Nephron (organoid): ENCODE measurements at regions not wholly inside any gene's neighbourhood (a gene's known extent, or its start where the extent isn't known, plus 50 kb on each side); places are given as distances from the start of the nearest gene placed in this dataset.
A peak's percentile ranks its signal among the peaks of the same experiment; 100 is the strongest.
"Not testable (repeated sequence)": the region's sequence is repeated elsewhere in the genome, so short reads cannot be mapped to it uniquely, and the experiment has no call there.

ENCODE experiments used
- H3K27ac Mint-ChIP-seq, 3 experiments: 2 replicates each; pipeline ENCODE4 v1.8.0; 2020; ENCODE audit warnings: mixed read lengths in 3 of 3, mild to moderate bottlenecking in 2 of 3, moderate library complexity in 1 of 3
- H3K27me3 Mint-ChIP-seq: 2 replicates; pipeline ENCODE4 v1.8.0; 2021; ENCODE audit warnings: low read depth, mild to moderate bottlenecking, moderate library complexity, mixed read lengths
- H3K36me3 Mint-ChIP-seq: 2 replicates; pipeline ENCODE4 v1.8.0; 2020; ENCODE audit warnings: low read depth, mixed read lengths
- H3K4me1 Mint-ChIP-seq: 2 replicates; pipeline ENCODE4 v1.8.0; 2020; ENCODE audit warnings: mixed read lengths
- H3K4me3 Mint-ChIP-seq, 3 experiments: 2 replicates each; pipeline ENCODE4 v1.8.0; 2020; ENCODE audit warnings: mild to moderate bottlenecking in 3 of 3, mixed read lengths in 3 of 3, moderate library complexity in 2 of 3
- H3K9me3 Mint-ChIP-seq: 2 replicates; pipeline ENCODE4 v1.8.0; 2020; ENCODE audit warnings: mixed read lengths
- TF ChIP-seq, protein P1 (sequence below), 3 experiments: fragments of 200-600 bp; sonication (generic); IDR thresholded peaks; one replicate each; pipeline ENCODE4 v1.5.0; 2021; ENCODE audit warnings: antibody characterized with exemption in 3 of 3; ENCODE audit not compliant: unreplicated experiment in 3 of 3

DNA sequence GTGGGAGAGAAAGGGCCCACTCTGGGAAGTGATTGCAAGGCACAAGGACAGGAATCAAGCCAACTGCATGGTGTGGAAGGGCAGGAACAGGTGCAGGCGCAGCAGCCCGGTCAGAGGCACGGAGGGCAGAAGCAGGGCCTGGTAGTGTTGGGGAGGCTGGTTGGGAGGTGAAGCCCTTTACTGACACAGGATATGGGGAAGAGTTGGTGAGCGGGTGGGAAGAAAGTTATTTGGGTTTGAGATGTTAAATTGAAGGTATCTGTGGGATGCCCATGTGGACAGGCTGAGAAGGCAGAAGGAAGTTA, 83.6 kb upstream of the ABHD2 start:
- H3K4me3 Mint-ChIP-seq, result no peak overlapping the region
- no peaks in the 10 kb centered on the region for H3K9me3 Mint-ChIP-seq
- no peaks in the 10 kb centered on the region for H3K36me3 Mint-ChIP-seq
- peaks cover 12% of the 10 kb centered on the region for H3K4me1 Mint-ChIP-seq
- H3K27me3 Mint-ChIP-seq, result peaks cover 10% of the 10 kb centered on the region
- TF ChIP-seq, protein P1, sequence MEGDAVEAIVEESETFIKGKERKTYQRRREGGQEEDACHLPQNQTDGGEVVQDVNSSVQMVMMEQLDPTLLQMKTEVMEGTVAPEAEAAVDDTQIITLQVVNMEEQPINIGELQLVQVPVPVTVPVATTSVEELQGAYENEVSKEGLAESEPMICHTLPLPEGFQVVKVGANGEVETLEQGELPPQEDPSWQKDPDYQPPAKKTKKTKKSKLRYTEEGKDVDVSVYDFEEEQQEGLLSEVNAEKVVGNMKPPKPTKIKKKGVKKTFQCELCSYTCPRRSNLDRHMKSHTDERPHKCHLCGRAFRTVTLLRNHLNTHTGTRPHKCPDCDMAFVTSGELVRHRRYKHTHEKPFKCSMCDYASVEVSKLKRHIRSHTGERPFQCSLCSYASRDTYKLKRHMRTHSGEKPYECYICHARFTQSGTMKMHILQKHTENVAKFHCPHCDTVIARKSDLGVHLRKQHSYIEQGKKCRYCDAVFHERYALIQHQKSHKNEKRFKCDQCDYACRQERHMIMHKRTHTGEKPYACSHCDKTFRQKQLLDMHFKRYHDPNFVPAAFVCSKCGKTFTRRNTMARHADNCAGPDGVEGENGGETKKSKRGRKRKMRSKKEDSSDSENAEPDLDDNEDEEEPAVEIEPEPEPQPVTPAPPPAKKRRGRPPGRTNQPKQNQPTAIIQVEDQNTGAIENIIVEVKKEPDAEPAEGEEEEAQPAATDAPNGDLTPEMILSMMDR (IDR thresholded peaks at IDR 0.05; ENCODE audit: unreplicated experiment in 3 of 3), result no peak
- H3K27ac Mint-ChIP-seq, result peak overlapping the region in 1 of 3 experiments; percentile 11

DNA sequence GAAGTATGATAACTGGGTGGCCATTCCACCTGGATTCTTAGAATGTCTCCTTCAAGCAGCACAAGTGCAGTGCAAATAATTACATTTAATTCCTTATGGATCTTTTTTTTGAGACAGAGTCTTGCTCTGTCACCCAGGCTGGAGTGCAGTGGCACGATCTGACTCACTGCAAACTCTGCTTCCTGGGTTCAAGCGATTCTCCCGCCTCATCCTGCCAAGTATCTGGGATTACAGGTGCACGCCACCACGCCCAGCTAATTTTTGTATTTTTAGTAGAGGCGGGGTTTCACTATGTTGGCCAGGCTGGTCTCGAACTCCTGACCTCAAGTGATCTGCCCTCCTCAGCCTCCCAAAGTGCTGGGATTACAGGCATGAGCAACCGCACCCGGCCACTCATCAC, 80.7 kb upstream of the ABHD2 start:
- H3K9me3 Mint-ChIP-seq, H3K36me3 Mint-ChIP-seq, H3K4me3 Mint-ChIP-seq, H3K4me1 Mint-ChIP-seq, H3K27me3 Mint-ChIP-seq, H3K27ac Mint-ChIP-seq: not testable (repeated sequence)

DNA sequence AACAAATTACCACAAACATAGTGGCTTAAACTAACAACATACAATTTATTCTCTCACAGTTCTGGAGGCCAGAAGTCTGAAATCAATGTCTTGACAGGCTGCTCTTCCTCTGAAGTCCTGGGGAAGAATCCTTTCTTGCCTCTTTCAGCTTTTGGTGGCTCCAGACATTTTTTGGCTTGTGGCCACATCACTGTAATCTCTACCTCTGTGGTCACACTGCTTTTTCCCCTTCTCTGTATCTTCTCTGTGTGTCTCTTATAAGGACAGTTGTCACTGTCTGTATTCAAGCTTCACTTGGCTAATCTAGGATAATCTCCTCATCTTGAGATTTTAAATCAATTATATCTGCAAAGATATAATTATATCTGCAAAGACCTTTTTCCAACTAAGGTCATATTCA, 80.3 kb upstream of the ABHD2 start:
- no peak overlapping the region for H3K4me3 Mint-ChIP-seq
- TF ChIP-seq, protein P1 (IDR thresholded peaks at IDR 0.05; ENCODE audit: unreplicated experiment in 3 of 3), result no peak
- H3K27me3 Mint-ChIP-seq, result peaks cover 10% of the 10 kb centered on the region
- H3K9me3 Mint-ChIP-seq, result peaks cover 7% of the 10 kb centered on the region
- no peaks in the 10 kb centered on the region for H3K36me3 Mint-ChIP-seq
- H3K27ac Mint-ChIP-seq, result no peak overlapping the region
- H3K4me1 Mint-ChIP-seq, result peaks cover 6% of the 10 kb centered on the region

DNA sequence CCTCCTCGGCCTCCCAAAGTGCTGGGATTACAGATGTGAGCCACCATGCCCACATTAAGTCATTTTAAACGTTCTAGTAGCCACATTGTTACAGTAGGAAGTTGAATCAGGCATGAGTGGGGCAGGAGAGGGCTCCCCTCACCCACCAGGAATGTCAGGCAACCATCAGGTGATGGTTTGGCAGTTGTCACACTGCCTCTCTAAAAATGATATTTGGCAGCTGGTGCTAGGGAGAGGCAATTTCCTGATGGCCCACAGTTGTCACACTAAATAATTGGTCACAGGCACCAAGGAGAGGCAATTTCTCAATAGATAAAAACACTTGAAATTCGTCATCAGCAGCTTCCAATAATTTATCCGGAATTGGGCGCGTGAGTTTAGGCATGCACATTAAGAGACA, 79.2 kb upstream of the ABHD2 start:
- no peaks in the 10 kb centered on the region for H3K36me3 Mint-ChIP-seq
- peaks cover 6% of the 10 kb centered on the region for H3K4me1 Mint-ChIP-seq

DNA sequence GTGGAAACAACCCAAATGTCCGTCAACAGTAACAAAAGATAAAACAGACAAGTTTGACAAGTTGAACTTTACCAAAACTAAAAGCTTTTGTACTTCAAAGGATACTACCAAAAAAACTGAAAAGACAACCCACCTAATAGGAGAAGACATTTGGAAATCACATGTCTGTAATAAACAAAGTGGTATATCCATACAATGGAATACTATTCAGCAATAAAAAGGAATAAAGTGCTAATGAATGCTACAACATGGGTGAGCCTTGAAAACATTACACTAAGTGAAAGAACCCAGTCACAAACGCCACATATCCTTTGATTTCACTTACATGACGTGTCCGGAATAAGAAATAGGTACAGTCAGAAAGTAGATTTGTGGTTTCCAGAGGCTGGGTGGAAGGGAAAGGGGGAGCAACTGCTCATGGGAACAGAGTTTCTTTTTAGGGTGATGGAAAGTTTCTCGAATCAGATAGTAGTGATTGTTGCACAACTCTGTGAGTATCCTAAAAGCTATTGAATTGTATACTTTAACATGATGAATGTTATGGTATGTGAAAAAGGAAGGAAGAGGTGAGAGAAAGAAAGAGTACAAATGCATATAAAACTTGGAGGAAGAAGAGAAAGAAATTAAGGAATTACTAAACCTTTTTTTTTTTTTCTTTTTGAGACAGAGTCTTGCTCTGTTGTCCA, 72.7 kb upstream of the ABHD2 start:
- H3K4me1 Mint-ChIP-seq, result peaks cover 12% of the 10 kb centered on the region
- H3K27me3 Mint-ChIP-seq, result peaks cover 22% of the 10 kb centered on the region
- no peak overlapping the region for H3K27ac Mint-ChIP-seq
- H3K4me3 Mint-ChIP-seq, result no peak overlapping the region
- H3K9me3 Mint-ChIP-seq, result peaks cover 18% of the 10 kb centered on the region
- TF ChIP-seq, protein P1 (IDR thresholded peaks at IDR 0.05; ENCODE audit: unreplicated experiment in 3 of 3), result no peak
- H3K36me3 Mint-ChIP-seq, result no peaks in the 10 kb centered on the region

More for the DNA sequence above, 79.2 kb upstream of the ABHD2 start:
- Mint-ChIP-seq H3K9me3 (peaks cover 12% of the 10 kb centered on the region), H3K27me3 (peaks cover 10% of the 10 kb centered on the region), H3K4me3 (no peak overlapping the region), H3K27ac (no peak overlapping the region)
- TF ChIP-seq, protein P1 (IDR thresholded peaks at IDR 0.05; ENCODE audit: unreplicated experiment in 3 of 3), result no peak

DNA sequence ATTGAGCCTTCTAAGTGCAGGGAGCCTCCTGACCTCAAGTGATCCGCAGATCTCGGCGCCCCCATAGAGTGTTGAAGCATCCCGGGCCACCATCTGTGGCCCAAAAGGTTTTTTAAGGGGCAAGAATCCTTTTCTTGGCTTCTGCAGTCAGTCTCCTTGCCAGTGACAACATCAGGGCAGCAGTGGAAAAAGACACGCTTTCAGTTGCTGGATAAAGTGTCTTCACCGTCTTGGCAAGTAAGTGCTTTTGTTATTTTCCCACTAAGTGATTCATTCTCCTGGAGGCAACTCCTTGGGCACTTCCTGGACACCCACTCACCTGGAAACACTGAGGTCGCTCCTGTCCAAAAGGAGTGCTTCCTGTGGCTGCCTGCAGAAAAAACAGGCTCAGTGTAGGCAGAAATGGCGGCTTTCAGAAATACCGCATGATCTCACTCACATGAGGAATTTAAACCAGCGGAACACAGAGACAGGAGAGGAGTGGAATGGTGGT, 71.7 kb upstream of the ABHD2 start:
- Mint-ChIP-seq H3K4me1 (peaks cover 12% of the 10 kb centered on the region), H3K27me3 (peaks cover 18% of the 10 kb centered on the region), H3K27ac (no peak overlapping the region), H3K9me3 (peaks cover 16% of the 10 kb centered on the region), H3K4me3 (peak overlapping the region; percentile 2 to 31 (median 13)), H3K36me3 (no peaks in the 10 kb centered on the region)
- TF ChIP-seq, protein P1 (IDR thresholded peaks at IDR 0.05; ENCODE audit: unreplicated experiment in 3 of 3), result no peak
